GF-D8 (cell line): ENCODE measurements at regions not wholly inside any gene's neighbourhood (a gene's known extent, or its start where the extent isn't known, plus 50 kb on each side); places are given as distances from the start of the nearest gene placed in this dataset.
A peak's percentile ranks its signal among the peaks of the same experiment; 100 is the strongest.

ENCODE experiments used
- DNase-seq: peaks from one replicate; lab custom pipeline; 2025; lab: John Stamatoyannopoulos, UW

DNA sequence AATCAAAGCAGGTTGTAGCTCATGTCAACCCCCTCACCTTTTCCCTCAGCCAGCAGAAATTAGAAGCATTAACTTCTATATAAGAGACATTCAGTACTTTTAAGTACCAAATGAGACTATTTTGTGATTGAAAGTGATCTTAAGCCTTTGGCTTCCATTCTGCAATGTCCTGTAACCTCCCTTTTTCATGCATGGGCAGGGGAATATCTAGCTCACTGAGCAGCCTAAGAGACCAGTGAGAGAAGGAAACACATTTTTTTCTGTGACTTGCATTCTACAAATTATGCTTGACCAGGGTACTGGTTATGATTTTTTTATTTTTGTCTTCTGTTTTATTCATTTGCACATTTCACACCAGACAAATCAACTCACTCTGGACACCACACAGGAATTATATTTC is 369.6 kb downstream of the KCTD12 start:
- DNase-seq: no peak

DNA sequence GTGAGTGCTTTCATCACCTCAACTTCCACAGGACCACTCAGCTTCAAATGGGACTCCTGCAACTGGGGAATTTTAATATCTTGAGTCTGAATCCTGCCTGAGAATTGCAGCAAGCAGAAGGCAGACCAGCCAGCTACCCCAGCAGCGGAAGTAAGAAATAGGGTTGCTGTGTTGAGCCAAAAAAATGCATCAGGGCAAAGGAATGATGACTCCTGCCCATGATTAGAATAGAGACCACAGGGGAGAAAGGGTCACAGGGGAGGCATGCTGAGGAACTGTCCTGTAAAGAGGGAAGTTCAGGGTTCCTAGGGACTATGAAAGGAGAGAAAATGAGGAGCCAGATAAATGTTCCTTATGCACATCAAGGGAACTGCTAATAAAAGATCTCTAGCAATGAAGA is 370.2 kb downstream of the KCTD12 start:
- DNase-seq: no peak

DNA sequence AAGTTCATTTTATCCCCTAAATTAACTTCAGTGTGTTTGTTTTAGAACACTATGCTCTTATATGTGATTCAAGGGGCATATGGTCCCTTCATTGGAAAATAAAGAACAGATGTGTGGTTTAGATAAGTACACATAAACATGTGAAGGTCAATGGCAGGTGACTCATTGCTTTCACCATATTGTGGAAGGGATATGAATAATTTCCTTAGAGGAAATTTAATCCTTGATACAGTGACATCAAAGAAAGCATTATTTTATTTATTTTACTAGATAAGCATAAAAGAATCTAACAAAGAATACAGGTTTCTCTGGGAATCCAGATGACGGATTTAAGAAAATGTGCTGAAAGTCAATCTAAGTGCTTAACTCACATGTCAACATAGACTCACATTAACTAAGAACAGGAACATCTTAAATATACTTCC is 373.5 kb downstream of the KCTD12 start:
- no peak for DNase-seq

DNA sequence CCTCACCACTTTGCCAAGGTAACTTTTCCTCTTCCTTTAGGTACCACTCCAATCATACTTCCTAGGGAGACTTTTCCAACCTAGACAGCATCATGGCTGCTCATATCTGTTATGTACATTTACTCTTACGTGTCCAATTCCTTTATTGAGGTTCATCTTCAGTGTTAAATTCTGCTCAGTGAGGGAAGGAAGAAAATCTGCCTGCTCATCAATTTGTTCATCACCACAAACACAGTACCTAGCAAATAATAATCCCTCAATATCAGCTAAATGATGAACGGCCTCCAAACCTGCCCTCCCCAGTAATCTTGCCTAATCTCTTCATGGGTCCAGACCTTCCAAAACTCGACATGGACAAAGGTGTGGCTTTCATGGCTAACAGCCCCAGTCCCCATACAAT is 380.8 kb downstream of the KCTD12 start:
- DNase-seq: no peak

DNA sequence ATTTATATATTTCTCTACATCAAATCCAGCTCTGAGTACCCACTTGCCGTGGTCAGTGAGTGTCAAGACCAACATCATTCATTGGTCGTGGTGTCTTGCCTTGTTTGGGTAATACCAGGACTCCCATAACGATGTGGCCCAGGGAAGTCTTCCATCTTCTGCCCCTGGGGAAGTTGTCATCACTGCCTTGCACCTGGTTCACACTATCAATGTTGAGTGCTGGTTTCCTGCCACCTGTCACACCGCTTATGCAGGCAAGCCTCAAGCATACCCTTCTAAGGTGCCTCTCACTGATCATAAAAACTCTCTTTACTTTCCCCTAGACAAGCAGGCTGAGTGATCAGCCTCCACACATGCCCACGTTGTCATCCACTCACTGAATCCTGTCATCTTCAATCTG is 382.4 kb downstream of the KCTD12 start:
- DNase-seq: no peak

DNA sequence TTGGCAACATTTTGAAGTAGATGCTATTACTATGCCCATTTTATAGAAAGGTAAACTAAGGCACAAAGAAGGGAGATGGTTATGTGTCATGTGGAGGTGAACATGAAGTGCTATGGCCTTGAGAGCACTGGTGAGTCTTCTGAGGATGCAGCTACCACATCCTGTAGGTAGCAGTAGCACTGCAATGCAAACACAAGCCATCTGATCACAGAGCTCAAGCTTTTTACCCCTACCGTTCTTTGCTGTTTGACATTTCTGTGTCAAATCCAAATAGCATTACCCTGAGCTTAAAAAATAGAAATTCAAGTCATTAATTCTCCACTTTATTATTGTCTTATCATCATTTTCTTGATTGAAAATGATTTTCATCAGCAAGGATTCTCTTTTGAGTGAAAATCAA is 382.9 kb downstream of the KCTD12 start:
- no peak for DNase-seq

DNA sequence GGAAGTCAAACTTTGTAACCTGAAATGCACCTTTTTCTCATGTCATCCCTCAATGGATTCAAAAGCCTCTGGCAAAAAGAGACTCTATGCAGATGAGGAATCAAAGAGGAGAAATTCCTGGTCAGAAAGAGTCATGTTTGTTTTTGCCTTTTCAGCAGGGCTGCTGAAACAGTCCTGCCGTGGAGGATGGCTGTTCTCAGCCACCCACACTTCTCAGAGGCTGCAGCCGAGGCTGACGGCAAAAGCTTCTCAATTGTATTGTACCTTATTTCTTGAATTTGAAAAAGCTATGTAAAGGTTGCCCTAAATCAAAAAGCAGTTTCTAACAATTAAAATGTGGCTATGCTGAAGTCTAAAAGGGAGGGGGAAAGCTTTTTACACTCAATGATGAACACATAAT is 385.3 kb downstream of the KCTD12 start:
- DNase-seq: no peak

DNA sequence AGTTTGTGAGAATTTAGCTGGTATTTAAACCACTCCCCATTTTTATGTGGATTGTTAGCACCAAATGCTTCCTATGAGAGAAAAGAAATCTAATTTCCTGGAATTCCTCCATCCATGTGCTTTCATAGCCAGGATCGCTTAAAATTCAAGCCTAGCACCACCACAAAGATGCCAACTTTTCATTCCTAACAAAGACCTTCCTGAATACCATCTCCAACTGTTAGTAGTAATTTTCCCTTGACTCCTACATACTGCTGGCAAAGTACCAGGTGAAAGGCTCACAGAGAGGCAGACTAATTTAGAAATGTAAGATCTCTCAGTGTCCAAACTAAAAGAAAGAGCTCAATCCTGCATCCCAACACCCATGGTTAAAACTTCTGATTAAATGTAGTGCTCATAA is 386.3 kb downstream of the KCTD12 start:
- DNase-seq: no peak

DNA sequence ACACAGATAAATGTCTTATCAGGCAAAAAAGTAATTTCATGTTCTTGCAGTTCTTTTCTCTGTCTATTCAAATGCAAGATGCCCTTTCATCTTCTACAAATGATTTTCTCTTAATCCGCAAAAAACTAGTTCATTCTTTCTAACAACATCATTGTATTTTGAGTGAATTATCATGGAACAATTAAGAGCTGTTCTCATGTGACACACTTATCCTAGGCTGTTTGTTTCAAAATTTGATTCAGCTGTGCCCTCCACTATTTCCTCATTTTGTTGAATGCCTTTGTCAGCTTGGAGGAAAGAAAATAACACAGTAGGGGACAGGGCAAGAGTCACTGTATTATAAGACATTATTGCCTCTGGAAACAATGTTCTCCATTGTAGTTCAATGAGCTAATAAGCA is 396.9 kb downstream of the KCTD12 start:
- no peak for DNase-seq

DNA sequence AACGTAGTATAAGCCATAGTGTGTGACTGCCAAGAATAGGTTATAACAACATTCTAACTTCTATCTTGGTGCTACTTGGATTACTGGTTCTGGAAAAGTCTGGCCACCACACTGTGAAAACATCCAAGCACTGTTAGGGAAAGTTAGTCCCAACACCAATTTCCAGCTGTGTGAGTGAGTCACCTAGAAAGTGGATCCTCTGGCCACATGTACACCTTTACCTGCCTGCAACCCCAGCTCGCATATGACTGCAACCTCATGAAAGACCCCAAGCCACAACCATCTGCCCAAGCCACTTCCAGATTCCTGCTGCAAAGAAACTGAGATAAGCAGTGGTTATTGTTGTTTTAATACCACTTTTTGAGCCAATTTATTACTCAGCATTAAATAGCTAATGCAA is 404.5 kb downstream of the KCTD12 start:
- DNase-seq: no peak

DNA sequence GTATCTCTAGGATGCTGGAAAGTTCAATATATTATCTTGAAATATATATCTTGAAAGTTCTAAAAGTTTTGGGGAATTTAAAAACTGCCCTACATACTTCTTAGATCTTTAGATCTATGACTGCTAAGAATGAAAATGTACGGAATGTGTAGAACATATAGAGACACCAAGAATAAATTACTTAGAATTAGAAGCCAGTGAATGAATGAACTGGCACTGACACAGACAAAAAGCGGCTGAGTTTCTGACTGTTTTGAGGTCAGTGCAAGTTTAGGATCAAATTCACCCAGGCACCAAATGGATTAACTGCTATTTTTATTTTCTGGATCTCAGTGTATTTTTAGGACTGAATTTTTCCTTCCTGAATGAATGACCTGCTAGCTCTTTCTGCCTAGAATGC is 411.2 kb downstream of the KCTD12 start:
- DNase-seq: no peak

DNA sequence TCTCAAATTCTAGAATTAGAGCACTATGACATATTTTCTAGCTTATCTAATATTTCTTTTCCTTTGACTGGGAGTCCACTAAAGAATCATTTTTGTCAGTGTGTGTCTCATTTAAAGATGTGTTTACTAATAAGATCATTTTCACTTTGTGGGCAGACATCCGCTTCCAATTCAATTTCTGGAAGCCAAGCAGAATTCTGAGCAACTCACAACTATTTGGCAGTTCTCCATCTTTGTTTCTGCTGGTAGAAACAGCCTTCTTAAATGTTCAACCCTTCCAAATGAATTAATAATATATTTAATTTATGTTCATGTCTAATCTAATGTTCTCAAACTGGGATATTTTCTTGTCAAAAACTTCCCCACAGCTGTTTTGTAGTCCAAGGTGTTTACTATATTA is 411.8 kb downstream of the KCTD12 start:
- no peak for DNase-seq

DNA sequence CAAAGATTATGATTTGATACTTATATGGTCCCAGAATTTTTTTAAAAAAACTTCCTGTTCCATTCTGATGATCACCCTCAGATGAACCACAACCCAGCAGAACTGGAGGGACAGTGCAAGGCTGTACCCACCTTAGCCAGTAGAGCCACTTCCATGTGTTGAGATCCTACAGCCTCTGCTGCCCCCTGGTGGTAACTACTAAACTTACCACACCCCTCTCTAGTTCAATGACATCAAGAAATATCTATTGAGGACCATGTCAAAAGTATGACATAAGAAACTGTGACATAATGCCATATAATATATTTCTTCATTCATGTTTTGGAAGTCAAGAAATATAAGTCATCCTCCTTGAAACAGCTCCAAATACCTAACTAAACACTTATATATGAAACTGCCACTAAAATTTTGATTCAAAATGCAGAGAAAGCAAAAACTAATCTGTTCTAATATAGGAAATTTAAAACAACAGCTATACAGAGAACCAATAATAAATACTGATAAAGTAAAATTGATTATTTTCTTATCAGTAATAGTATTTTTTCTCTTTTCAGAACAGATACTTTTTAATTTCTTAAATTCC is 412.6 kb downstream of the KCTD12 start:
- peak; percentile 27 for DNase-seq

DNA sequence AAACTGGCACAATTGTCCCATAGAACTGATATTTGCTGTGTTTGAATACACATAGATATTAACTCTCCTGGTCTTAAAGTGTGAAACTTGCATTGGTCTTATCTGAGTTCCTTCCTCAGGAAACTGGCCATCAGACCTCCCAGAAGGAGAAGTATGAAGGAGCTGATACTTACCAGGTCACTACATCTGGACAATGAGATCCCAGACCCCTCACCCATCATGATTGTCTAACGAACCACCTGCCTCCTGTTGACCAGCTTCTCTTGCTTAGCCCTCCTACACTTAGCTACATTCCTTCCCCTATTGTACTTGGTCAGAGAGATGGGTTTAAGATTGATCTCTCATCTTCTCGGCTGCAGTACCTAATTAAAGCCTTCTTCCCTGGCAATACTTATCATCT is 413.3 kb downstream of the KCTD12 start:
- no peak for DNase-seq

DNA sequence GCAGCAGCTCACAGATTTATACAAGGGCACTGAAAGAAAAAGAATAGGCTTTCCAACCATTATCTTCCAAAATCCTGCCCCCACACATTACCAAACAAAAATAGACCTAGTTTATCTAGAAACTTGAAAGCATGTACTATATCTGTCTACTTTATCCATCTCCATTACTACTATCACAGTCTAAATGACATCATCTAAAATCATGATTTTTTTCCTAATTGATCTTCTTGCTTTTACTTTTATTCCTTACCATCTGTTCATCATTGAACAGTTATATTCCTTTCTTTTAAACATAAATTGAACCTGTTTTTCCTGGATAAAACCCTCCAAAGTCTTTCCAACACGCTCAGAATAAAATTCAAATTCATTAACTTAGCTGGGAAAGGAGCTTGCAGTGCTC is 414.7 kb downstream of the KCTD12 start:
- no peak for DNase-seq

DNA sequence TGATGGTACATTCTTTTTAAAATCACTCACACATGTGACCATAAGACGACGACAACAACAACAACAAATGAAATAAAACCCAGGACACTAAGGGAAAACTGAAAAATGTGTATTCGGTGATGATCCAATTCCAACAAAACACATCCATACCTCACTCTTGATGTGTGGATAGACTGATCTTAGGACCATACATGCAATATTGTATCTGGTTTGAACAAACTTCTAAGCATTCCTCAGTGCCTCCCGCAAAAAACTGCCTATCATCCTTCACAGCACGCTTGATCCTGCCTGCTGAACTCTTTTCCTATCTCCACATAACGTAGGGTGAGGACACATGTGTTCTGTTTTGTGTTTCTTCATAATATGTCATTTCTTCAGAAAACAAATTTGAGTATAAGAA is 415.2 kb downstream of the KCTD12 start:
- DNase-seq: no peak

DNA sequence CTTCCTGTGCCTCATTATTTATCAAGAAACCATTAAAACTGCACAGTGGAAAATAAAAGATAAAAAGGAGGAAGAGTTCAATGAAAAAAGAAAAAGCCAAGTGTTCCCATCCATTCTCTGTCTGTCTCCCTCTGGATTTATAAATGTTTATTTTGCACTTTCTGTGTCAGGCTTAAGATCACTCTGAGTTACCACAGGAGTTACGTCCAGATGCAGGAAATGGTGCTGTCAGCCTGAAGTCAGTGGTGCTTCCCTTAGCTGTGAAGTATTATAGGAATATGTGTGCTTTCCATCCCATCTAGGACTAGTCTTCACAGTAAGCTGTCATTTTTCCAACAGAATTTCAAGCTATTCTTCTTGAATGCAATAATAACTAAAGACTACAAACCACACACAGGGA is 420.2 kb downstream of the KCTD12 start:
- DNase-seq: no peak

DNA sequence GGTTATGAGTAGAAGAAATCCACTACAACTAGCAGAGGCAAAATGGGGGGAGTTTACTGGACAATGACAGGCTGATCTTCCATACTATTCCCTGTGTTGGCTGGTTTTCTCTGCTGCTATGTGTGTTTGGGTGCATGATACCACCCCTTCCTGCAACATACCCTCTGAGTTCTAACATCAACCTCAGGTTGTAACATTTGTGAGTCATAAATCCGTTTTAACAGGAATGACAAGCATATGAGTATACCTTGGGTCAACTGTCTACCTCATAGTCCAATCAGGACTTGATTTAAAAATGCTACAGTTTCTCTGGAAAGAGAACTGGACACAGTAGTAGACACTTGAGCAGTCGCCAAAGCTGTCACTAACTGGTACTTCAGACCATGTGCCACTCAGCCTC is 422.9 kb downstream of the KCTD12 start:
- no peak for DNase-seq

DNA sequence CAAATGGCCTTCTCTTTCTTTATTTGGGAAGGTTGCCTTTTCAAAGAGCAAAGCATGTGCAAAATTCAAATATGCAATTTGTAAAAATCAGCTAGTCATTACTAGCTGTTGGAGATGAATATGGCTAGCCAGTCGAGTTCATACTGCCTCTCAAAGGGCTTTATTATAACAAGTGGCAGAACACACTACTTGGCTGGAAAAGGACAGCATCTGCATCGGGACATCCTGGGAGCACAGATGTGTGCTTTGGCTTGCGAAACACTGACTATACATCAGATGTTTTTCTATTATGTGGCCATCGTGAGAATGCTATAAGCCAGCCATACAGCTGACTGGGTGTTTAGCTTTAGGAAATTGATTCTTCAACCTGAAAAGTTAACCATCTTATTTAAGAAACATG is 424.2 kb downstream of the KCTD12 start:
- no peak for DNase-seq

DNA sequence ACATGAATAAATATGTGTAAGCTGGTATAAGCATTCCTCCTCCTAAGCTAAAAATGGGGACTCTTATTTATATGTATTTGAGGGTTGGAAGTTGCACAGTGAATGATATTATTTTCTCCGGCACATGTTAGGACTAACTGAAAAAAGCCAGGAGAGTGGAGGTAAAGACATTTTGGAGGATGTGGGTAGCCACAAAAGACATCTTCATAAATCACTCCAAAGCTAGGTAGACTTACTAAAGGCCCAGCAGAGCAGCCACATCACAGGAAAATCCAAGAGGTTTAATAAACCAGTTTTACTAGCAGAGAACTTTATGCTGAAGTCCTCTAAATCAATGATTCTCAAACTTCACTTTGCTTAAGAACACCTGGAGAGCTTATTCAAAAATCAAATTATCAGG is 424.7 kb downstream of the KCTD12 start:
- no peak for DNase-seq

DNA sequence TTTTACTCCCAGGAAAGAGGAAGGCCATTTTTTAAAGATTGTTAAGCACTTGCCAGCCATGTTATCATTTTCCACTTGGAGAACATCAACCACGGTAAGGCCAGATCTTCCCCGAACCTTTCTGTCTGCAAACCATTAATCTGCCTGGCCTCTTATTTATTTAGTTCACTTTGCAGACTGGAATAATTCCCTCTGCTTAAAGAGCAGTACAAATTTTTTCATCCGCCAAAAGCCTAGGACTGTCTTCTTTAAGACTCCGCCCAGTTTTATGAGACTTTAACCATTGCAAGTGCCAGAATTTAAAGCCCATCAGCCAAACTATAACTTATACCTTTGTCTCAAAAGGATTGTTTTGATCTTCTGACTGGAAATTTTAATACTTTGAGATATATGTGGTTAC is 426.3 kb downstream of the KCTD12 start:
- no peak for DNase-seq

DNA sequence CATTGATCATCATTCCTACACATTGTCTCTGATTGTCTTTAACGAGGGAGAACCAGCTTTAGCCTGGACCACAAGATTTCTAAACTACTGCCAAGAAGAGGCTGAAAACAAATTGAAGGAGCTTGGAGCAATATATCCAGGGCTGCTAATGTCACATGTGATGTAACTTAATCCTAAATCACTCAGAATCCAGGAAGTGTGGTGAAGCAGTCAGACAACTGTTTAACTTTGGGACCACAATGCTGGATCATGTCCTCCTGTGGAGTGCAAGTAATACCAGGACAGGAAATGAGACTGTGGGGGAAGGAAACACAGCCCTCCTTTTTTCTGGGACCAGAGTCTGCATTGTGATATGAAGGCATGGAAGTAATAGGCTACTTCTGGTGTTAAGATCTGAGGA is 430.2 kb downstream of the KCTD12 start:
- DNase-seq: no peak

DNA sequence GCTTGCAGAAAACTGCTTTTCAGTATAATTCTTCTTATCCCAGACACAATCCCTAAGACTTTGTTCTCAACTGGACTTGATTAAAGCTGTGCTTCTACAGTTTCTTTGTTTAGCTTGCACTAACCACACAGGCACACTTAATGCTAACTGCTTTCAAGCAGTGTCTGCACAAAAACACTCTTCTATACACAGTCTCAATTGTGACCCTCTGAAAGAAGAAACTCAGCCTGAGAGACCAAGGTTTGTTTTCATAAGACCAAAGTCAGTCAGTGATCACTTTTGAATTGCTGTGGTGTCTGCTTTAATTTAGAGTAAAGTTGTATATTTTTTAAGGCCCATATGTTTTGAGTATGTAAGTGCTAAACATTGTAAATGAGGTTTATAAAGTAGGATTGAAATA is 431.2 kb downstream of the KCTD12 start:
- no peak for DNase-seq

DNA sequence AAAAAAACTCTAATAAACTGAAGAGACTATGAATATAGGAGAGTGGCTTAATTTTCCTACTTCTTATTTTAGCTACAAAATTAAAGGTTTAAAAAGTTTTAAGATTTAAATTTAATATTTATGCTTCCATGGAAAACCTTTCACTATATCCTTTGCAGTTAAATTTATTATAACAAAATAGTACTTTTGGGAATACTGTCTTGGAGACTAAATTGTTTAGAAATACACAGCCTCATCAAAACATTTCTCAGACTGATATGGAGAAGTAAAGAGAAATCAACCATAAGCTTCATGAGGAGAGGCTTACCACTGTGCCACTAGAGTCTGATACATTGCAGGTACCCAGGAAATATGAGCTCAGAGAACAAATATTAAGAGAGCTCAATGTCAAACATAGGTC is 436.5 kb downstream of the KCTD12 start:
- DNase-seq: no peak

DNA sequence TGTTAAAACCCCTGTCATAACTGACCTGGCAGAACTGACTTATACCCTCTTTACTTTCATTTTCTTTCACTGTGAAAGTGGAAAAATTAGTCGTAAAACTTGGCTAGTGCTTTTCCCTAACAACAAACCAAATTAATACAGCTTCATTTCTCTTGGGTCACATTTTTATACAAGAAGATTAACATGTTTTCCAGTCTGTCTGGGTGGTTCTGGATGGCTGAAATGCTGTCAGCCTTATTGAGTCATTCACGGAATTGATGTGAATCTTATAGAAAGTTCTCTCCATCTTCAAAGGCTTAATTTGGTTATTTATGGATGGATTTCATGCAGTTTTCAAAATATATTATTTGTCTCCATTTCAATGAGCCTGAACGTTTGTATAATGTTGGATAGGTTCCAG is 440.0 kb downstream of the KCTD12 start:
- no peak for DNase-seq
